GM12864 (cell line): ENCODE measurements at regions not wholly inside any gene's neighbourhood (a gene's known extent, or its start where the extent isn't known, plus 50 kb on each side); places are given as distances from the start of the nearest gene placed in this dataset.

Source experiments
- DNase-seq: peaks from one replicate; pipeline ENCODE4 v3.0.0-alpha.2; 2011; ENCODE audit warnings: low read depth
- H3K4me3 ChIP-seq: 2 replicates; pipeline ENCODE4 v1.5.1; 2011; ENCODE audit warnings: mild to moderate bottlenecking, low read depth, low read length, control low read depth
- TF ChIP-seq, protein P1 (sequence below): IDR thresholded peaks from 2 replicates; pipeline ENCODE4 v1.5.1; 2011; ENCODE audit warnings: low read depth, mild to moderate bottlenecking, moderate library complexity, low read length, control low read depth, inconsistent platforms; ENCODE audit errors: missing control alignments

DNA sequence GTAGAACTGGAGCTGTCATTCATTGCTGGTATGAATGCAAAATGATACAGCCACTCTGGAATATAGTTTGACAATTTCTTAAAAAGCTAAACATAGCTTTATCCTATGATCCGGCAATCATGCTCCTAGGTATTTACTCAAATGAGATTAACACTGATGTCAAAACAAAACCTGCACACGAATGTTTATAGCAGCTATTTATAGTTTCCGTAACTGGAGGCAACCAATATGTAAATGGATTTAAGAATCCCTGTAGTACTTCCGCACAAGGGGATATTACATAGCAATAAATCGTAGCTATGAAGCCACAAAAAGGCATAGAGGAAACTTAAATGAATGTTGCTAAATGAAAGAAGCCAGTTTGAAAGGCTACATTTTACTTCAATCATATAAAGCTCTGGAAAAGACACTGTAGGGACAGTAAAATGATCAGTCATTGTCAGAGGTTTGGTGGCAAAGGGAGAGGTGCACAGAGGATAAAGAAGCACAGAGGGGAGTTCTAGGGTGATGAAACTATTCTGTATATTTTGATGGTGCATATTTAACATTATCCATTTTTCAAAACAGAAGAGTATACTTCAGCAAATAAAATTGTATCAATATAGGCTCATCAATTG is 1893.0 kb upstream of the PCDH20 start:
- no peak for DNase-seq

DNA sequence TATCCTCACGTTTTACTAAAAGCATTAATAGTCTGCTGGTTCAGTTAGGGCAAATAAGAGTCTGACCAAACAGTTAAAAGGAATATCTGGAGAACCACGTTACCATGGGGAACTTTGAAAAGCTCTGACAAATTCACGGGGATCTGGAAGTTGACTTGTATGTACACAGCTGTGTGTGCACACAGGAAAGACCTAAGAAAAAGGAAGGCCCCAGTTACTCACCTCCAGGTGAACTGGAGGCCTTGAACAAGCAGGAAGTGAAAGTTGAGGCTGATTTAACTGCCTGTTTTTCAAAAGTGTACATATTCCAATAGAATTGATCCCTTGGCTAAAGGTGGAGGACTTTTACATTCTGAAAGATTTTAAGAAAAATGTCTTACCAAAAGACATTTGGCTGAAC is 1891.6 kb upstream of the PCDH20 start:
- TF ChIP-seq, protein P1, sequence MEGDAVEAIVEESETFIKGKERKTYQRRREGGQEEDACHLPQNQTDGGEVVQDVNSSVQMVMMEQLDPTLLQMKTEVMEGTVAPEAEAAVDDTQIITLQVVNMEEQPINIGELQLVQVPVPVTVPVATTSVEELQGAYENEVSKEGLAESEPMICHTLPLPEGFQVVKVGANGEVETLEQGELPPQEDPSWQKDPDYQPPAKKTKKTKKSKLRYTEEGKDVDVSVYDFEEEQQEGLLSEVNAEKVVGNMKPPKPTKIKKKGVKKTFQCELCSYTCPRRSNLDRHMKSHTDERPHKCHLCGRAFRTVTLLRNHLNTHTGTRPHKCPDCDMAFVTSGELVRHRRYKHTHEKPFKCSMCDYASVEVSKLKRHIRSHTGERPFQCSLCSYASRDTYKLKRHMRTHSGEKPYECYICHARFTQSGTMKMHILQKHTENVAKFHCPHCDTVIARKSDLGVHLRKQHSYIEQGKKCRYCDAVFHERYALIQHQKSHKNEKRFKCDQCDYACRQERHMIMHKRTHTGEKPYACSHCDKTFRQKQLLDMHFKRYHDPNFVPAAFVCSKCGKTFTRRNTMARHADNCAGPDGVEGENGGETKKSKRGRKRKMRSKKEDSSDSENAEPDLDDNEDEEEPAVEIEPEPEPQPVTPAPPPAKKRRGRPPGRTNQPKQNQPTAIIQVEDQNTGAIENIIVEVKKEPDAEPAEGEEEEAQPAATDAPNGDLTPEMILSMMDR = no peak
- H3K4me3 ChIP-seq = no peak overlapping the region
- no peak for DNase-seq

More for the DNA sequence above, 1893.0 kb upstream of the PCDH20 start:
- TF ChIP-seq, protein P1 = no peak
- H3K4me3 ChIP-seq = no peak overlapping the region

DNA sequence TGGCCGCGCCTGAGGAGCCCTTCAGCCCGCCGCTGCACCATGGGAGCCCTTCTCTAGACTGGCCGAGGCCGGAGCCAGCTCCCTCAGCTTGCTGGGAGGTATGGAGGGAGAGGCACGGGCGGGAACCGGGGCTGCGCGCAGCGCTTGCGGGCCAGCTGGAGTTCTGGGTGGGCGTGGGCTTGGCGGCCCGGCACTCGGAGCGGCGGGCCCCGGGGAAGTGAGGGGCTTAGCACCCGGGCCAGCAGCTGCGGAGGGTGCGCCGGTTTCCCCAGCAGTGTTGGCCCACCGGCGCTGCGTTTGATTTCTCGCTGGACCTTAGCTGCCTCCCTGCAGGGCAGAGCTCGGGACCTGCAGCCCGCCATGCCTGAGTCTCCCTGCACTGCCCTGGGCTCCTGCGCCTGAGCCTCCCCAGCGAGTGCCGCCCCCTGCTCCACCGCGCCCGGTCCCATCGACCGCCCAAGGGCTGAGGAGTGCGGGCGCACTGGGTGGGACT is 1890.0 kb upstream of the PCDH20 start:
- TF ChIP-seq, protein P1 = no peak
- H3K4me3 ChIP-seq = no peak overlapping the region
- no peak for DNase-seq

DNA sequence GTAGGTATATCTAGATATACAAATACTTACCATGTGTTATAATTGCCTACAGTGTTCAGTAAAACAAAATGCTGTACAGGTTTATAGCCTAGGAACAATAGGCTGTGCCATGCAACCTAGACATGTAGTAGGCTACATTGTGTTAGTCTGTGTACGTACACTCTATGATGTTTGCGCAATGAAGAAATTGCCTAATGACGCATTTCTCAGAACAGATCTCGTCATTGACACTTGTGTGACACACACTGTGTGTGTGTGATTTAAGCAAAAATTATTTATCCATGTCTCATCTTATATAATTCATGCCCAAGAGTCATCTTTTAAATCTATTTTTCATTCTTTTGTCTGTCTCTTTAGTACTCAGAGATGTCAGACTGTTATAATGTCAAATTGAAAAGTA is 1888.8 kb upstream of the PCDH20 start:
- no peak overlapping the region for H3K4me3 ChIP-seq
- TF ChIP-seq, protein P1 = no peak
- DNase-seq = no peak

DNA sequence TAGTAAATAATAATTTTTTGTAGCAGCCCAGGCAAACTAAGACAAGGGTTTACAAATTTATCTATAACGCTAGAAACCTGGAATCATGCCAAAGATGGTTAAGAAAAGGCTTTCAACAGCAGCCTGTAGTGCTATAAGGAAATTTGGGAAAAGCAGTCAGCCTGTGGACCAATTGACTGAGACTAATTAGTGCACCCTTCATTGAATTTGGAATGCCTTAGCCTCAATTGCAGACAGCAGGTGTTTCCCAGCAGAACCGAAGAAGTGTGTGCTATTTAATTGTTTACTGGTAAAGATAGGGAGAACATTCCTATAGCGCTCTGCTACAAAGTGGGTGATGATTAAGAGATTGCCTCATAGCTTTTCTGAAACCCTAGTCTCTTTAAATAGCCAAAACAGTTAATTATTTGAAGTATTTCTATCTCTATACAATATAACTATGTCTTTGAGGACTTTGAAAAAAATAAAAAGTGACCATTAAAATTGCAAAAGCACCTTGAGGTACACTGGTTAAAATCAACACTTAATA is 1884.3 kb upstream of the PCDH20 start:
- H3K4me3 ChIP-seq = no peak overlapping the region
- DNase-seq = no peak
- TF ChIP-seq, protein P1 = no peak

DNA sequence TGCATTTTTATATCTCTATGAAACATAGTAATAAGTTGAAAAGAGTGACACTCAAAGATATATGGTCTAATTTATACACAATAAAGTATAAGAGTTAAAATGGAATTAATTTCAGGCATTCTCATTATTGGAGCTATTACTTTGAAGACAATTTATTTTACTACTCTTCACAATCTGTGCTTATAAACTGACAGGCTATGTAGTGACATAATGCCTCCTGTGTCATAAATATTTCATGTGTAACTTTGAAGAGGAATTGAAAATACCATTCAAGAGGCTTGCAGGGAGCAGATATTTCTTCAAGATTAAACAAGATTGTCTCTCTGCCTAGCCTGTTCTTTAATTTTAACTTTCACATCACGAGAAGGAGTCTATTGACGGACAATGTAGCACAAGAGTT is 1881.5 kb upstream of the PCDH20 start:
- TF ChIP-seq, protein P1 = no peak
- H3K4me3 ChIP-seq = no peak overlapping the region
- no peak for DNase-seq

DNA sequence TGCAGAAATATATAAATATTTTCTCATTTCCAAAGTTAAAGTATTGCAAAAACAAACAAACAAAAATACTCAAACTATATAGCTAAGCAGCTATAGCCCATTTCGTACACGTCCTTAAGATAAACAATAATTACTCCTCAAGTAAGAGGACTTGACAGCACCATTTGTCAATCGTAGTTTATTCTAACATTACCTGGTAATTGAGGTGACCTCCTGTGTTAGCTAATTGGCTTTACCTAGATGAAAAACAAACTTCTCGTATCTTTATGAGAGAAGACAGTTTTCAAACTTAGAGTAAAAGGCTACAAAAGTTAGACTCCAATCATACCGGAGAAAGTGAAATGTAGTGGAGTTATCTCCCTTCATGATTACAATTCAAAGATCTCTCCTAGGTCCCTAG is 1876.1 kb upstream of the PCDH20 start:
- H3K4me3 ChIP-seq = no peak overlapping the region
- TF ChIP-seq, protein P1 = no peak
- no peak for DNase-seq
